SK-N-SH (cell line): ENCODE measurements at regions not wholly inside any gene's neighbourhood (a gene's known extent, or its start where the extent isn't known, plus 50 kb on each side); places are given as distances from the start of the nearest gene placed in this dataset.

ENCODE experiments used
- CTCF ChIA-PET: fragments of 300-600, 350-600 bp; formaldehyde crosslinking; extraction: SDS; loops from one replicate; lab custom pipeline; 2021; lab: Yijun Ruan, JAX
- POLR2A ChIA-PET: fragments of 350-600 bp; sonication (Branson Sonifier 250); formaldehyde crosslinking; extraction: SDS; loops from one replicate; lab custom pipeline; 2020; ENCODE audit warnings: antibody characterized with exemption, inconsistent platforms; lab: Yijun Ruan, JAX
- DNase-seq: peaks from one replicate; pipeline ENCODE4 v3.0.0; 2012
- H2AFZ ChIP-seq: fragments of 200-600 bp; sonication (generic); 2 replicates; pipeline ENCODE4 v1.8.1; 2016; ENCODE audit warnings: antibody characterized with exemption, mild to moderate bottlenecking, low read depth
- H3F3A ChIP-seq: fragments of 200-600 bp; sonication (generic); replicated peaks from 2 replicates; pipeline ENCODE3; 2016; ENCODE audit warnings: antibody characterized with exemption, mild to moderate bottlenecking; ENCODE audit not compliant: insufficient read depth
- H3K27ac ChIP-seq, 2 experiments: fragments of 200-500 bp in 1 of 2; fragments of 200-600 bp in 1 of 2; sonication (Bioruptor generic) in 1 of 2; sonication (generic), shearing (Covaris generic) in 1 of 2; 2 replicates each; pipeline versions ENCODE4 v1.5.1 to v1.6.1; 2014 to 2016; ENCODE audit warnings: low read depth in 2 of 2, inconsistent platforms in 1 of 2, low read length in 1 of 2, mild to moderate bottlenecking in 1 of 2, mixed read lengths in 1 of 2
- H3K27me3 ChIP-seq: fragments of 200-600 bp; sonication (generic), shearing (Covaris generic); 2 replicates; pipeline ENCODE4 v1.6.1; 2016; ENCODE audit warnings: mixed run types; ENCODE audit not compliant: insufficient read depth
- H3K36me3 ChIP-seq, 2 experiments: fragments of 200-500 bp in 1 of 2; fragments of 200-600 bp in 1 of 2; sonication (Bioruptor generic) in 1 of 2; sonication (generic) in 1 of 2; replicated peaks in 1 of 2; 2 replicates each; pipeline versions ENCODE3 to v1.5.1; 2014 to 2016; ENCODE audit warnings: low read length in 1 of 2, mild to moderate bottlenecking in 1 of 2; ENCODE audit not compliant: insufficient read depth in 2 of 2, control insufficient read depth in 1 of 2
- H3K4me1 ChIP-seq, 2 experiments: fragments of 200-500 bp in 1 of 2; fragments of 200-600 bp in 1 of 2; sonication (Bioruptor generic) in 1 of 2; sonication (generic), shearing (Covaris generic) in 1 of 2; 2 replicates each; pipeline versions ENCODE4 v1.5.1 to v1.6.1; 2014 to 2016; ENCODE audit warnings: low read depth in 1 of 2, low read length in 1 of 2, mixed run types in 1 of 2; ENCODE audit not compliant: insufficient read depth in 2 of 2, control insufficient read depth in 1 of 2
- H3K4me2 ChIP-seq: fragments of 200-600 bp; sonication (generic), shearing (Covaris generic); 2 replicates; pipeline ENCODE4 v1.6.1; 2017; ENCODE audit warnings: mixed run types
- H3K4me3 ChIP-seq, 2 experiments: fragments of 200-500 bp in 1 of 2; fragments of 200-600 bp in 1 of 2; sonication (Bioruptor generic) in 1 of 2; sonication (generic), shearing (Covaris generic) in 1 of 2; 2 replicates each; pipeline versions ENCODE4 v1.5.1 to v1.8.1; 2014 to 2016; ENCODE audit warnings: low read depth in 2 of 2, inconsistent platforms in 1 of 2, low read length in 1 of 2, mild to moderate bottlenecking in 1 of 2, mixed read lengths in 1 of 2, moderate library complexity in 1 of 2
- H3K79me2 ChIP-seq: fragments of 200-600 bp; sonication (generic); 2 replicates; pipeline ENCODE4 v1.8.1; 2017; ENCODE audit warnings: mild to moderate bottlenecking; ENCODE audit not compliant: insufficient read depth
- H3K9ac ChIP-seq: fragments of 200-600 bp; sonication (generic); 2 replicates; pipeline ENCODE4 v1.6.1; 2017; ENCODE audit warnings: mixed run types
- H3K9me2 ChIP-seq: fragments of 200-600 bp; sonication (generic); 2 replicates; pipeline ENCODE4 v1.6.1; 2017; ENCODE audit warnings: mixed run types
- H3K9me3 ChIP-seq: fragments of 200-600 bp; sonication (generic); 2 replicates; pipeline ENCODE4 v1.6.1; 2017; ENCODE audit warnings: mixed run types, mild to moderate bottlenecking, moderate library complexity
- H4K20me1 ChIP-seq: fragments of 200-600 bp; sonication (generic); 2 replicates; pipeline ENCODE4 v1.6.1; 2017; ENCODE audit warnings: mild to moderate bottlenecking, mixed run types; ENCODE audit not compliant: insufficient read depth
- ELF1 ChIP-seq: IDR thresholded peaks from 2 replicates; pipeline ENCODE4 v1.4.0; 2012
- EZH2phosphoT487 ChIP-seq: fragments of 200-600 bp; sonication (generic); IDR thresholded peaks from 2 replicates; pipeline ENCODE4 v1.6.1; 2017; ENCODE audit warnings: low read depth, mixed run types, mild to moderate bottlenecking, antibody characterized with exemption, moderate library complexity, borderline replicate concordance
- FOSL2 ChIP-seq: IDR thresholded peaks from 2 replicates; pipeline ENCODE4 v1.4.0; 2012; ENCODE audit warnings: low read depth, mild to moderate bottlenecking, moderate library complexity, borderline replicate concordance
- GATA2 ChIP-seq: sonication (generic); formaldehyde crosslinking; IDR thresholded peaks from 2 replicates; pipeline ENCODE4 v1.5.0; 2020; ENCODE audit warnings: mild to moderate bottlenecking, missing genetic modification reagents
- MXI1 ChIP-seq: IDR thresholded peaks from 2 replicates; pipeline ENCODE4 v1.6.1; 2012; ENCODE audit warnings: mild to moderate bottlenecking, low read depth, low read length, improper control_type of control experiment
- NRF1 ChIP-seq: IDR thresholded peaks from 2 replicates; pipeline ENCODE4 v1.6.1; 2012; ENCODE audit warnings: low read depth, mild to moderate bottlenecking, low read length
- RAD21 ChIP-seq: IDR thresholded peaks from 2 replicates; pipeline ENCODE4 v1.6.1; 2012; ENCODE audit warnings: mild to moderate bottlenecking, low read length
- RXRA ChIP-seq: IDR thresholded peaks from 2 replicates; pipeline ENCODE4 v1.4.0; 2012; ENCODE audit warnings: low read depth, mild to moderate bottlenecking, borderline replicate concordance
- SIN3A ChIP-seq: IDR thresholded peaks from 2 replicates; pipeline ENCODE4 v1.6.1; 2012; ENCODE audit warnings: low read depth, mild to moderate bottlenecking, low read length, moderate library complexity, borderline replicate concordance
- SMC3 ChIP-seq: IDR thresholded peaks from 2 replicates; pipeline ENCODE4 v1.6.1; 2012; ENCODE audit warnings: low read depth, low read length, improper control_type of control experiment
- TCF12 ChIP-seq: IDR thresholded peaks from 2 replicates; pipeline ENCODE4 v1.4.0; 2012
- TEAD4 ChIP-seq: IDR thresholded peaks from 2 replicates; pipeline ENCODE4 v1.4.0; 2012; ENCODE audit warnings: mild to moderate bottlenecking, borderline replicate concordance; ENCODE audit not compliant: insufficient read depth
- YY1 ChIP-seq: IDR thresholded peaks from 2 replicates; pipeline ENCODE4 v1.4.0; 2012; ENCODE audit warnings: low read depth, mild to moderate bottlenecking
- WGBS: methylation state at CpG from one replicate; pipeline ENCODE4 v1.1.6; 2017; ENCODE audit warnings: low lambda C conversion rate; 5-methylcytosine and 5-hydroxymethylcytosine counted together
- TF ChIP-seq, protein P1 (sequence below): IDR thresholded peaks from 2 replicates; pipeline ENCODE4; 2012
- TF ChIP-seq, protein P2 (sequence below): IDR thresholded peaks from 2 replicates; pipeline ENCODE4 v1.4.0; 2012; ENCODE audit warnings: low read depth, borderline replicate concordance
- TF ChIP-seq, protein P3 (sequence below): fragments of 150-350 bp; IDR thresholded peaks from 2 replicates; pipeline ENCODE4 v1.6.1; 2017; ENCODE audit warnings: antibody characterized with exemption, low read length, low read depth, borderline replicate concordance
- TF ChIP-seq, protein P4 (sequence below): fragments of 200-600 bp; sonication (generic); IDR thresholded peaks from 2 replicates; pipeline ENCODE4 v1.6.1; 2017; ENCODE audit warnings: antibody characterized with exemption, mild to moderate bottlenecking, moderate library complexity
- TF ChIP-seq, protein P5 (sequence below): fragments of 150-350 bp; IDR thresholded peaks from 2 replicates; pipeline ENCODE4 v1.6.1; 2016; ENCODE audit warnings: mild to moderate bottlenecking, low read depth, low read length

DNA sequence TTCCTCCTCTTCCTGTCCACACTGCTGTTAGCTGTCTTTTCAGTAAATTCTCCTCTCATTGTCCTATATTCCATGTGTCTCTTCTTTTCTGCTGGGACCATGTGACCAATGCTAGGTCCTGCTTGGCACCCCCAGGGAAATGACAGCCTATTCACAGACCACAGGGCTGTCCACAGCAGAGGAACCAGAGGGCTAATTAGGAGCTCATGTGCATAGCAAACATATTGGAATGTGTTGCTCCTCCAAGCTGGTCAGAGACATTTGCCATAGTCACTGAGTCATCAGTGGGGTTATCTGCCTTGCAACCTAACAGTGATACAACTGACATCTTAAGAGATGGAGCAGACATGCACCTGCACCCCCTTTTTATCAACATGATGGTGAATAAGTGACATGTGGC is 67.9 kb upstream of the PUDP start:
- TF ChIP-seq RAD21 (no peak), TEAD4 (no peak), MXI1 (no peak), YY1 (no peak)
- TF ChIP-seq, protein P1, sequence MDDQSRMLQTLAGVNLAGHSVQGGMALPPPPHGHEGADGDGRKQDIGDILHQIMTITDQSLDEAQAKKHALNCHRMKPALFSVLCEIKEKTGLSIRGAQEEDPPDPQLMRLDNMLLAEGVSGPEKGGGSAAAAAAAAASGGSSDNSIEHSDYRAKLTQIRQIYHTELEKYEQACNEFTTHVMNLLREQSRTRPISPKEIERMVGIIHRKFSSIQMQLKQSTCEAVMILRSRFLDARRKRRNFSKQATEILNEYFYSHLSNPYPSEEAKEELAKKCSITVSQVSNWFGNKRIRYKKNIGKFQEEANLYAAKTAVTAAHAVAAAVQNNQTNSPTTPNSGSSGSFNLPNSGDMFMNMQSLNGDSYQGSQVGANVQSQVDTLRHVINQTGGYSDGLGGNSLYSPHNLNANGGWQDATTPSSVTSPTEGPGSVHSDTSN, result no peak
- TF ChIP-seq, protein P2, sequence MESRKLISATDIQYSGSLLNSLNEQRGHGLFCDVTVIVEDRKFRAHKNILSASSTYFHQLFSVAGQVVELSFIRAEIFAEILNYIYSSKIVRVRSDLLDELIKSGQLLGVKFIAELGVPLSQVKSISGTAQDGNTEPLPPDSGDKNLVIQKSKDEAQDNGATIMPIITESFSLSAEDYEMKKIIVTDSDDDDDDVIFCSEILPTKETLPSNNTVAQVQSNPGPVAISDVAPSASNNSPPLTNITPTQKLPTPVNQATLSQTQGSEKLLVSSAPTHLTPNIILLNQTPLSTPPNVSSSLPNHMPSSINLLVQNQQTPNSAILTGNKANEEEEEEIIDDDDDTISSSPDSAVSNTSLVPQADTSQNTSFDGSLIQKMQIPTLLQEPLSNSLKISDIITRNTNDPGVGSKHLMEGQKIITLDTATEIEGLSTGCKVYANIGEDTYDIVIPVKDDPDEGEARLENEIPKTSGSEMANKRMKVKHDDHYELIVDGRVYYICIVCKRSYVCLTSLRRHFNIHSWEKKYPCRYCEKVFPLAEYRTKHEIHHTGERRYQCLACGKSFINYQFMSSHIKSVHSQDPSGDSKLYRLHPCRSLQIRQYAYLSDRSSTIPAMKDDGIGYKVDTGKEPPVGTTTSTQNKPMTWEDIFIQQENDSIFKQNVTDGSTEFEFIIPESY, result no peak
- Histone ChIP-seq H3K4me3 (no peak overlapping the region), H3F3A (no peaks in the 10 kb centered on the region), H3K27me3 (no peaks in the 10 kb centered on the region), H3K27ac (no peak overlapping the region), H3K9ac (no peak overlapping the region), H3K9me3 (no peaks in the 10 kb centered on the region), H3K4me1 (no peaks in the 10 kb centered on the region), H3K9me2 (no peaks in the 10 kb centered on the region), H3K36me3 (no peaks in the 10 kb centered on the region), H4K20me1 (no peaks in the 10 kb centered on the region), H2AFZ (no peak overlapping the region), H3K79me2 (no peaks in the 10 kb centered on the region), H3K4me2 (no peak overlapping the region)
- POLR2A ChIA-PET, result no interaction called here
- no peak for DNase-seq
- CTCF ChIA-PET, result no interaction called here

DNA sequence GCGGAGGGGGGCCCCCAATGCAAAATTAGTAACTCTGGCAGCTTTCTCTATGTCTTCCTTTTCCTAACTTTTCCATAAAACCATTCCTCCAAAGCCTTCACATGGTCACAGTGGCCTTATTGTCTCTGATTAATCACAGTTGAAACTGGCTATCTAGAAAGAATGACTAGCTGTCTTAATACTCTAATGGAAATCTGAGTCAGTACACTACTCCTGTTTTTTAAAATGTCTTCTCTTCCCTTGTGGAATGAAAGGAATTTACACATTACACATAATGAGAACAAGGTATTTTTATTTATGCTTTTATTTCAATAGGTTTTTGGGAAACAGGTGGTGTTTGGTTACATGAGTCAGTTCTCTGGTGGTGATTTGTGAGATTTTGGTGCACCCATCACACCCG is 66.3 kb upstream of the PUDP start:
- no peaks in the 10 kb centered on the region for H3K36me3 ChIP-seq
- no peaks in the 10 kb centered on the region for H3F3A ChIP-seq
- CTCF ChIA-PET, result no interaction called here
- no peaks in the 10 kb centered on the region for H3K9me2 ChIP-seq
- POLR2A ChIA-PET, result no interaction called here
- DNase-seq, result no peak
- H3K79me2 ChIP-seq, result no peaks in the 10 kb centered on the region
- 12% methylated on average over 2 of the region's 2 CpGs for WGBS
- no peak overlapping the region for H2AFZ ChIP-seq
- H3K4me3 ChIP-seq, result no peak overlapping the region
- H3K27me3 ChIP-seq, result no peaks in the 10 kb centered on the region
- H4K20me1 ChIP-seq, result no peaks in the 10 kb centered on the region
- H3K4me2 ChIP-seq, result no peak overlapping the region
- H3K27ac ChIP-seq, result no peak overlapping the region
- H3K9ac ChIP-seq, result no peak overlapping the region
- no peaks in the 10 kb centered on the region for H3K4me1 ChIP-seq
- no peaks in the 10 kb centered on the region for H3K9me3 ChIP-seq
- TF ChIP-seq EZH2phosphoT487 (no peak), RAD21 (no peak), SMC3 (no peak), NRF1 (no peak), RXRA (no peak), GATA2 (CRISPR knock-in tag) (no peak), TCF12 (no peak), FOSL2 (no peak), ELF1 (no peak), SIN3A (no peak)
- TF ChIP-seq, protein P3, sequence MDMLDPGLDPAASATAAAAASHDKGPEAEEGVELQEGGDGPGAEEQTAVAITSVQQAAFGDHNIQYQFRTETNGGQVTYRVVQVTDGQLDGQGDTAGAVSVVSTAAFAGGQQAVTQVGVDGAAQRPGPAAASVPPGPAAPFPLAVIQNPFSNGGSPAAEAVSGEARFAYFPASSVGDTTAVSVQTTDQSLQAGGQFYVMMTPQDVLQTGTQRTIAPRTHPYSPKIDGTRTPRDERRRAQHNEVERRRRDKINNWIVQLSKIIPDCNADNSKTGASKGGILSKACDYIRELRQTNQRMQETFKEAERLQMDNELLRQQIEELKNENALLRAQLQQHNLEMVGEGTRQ, result no peak
- TF ChIP-seq, protein P4, sequence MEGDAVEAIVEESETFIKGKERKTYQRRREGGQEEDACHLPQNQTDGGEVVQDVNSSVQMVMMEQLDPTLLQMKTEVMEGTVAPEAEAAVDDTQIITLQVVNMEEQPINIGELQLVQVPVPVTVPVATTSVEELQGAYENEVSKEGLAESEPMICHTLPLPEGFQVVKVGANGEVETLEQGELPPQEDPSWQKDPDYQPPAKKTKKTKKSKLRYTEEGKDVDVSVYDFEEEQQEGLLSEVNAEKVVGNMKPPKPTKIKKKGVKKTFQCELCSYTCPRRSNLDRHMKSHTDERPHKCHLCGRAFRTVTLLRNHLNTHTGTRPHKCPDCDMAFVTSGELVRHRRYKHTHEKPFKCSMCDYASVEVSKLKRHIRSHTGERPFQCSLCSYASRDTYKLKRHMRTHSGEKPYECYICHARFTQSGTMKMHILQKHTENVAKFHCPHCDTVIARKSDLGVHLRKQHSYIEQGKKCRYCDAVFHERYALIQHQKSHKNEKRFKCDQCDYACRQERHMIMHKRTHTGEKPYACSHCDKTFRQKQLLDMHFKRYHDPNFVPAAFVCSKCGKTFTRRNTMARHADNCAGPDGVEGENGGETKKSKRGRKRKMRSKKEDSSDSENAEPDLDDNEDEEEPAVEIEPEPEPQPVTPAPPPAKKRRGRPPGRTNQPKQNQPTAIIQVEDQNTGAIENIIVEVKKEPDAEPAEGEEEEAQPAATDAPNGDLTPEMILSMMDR, result no peak
- TF ChIP-seq, protein P5, sequence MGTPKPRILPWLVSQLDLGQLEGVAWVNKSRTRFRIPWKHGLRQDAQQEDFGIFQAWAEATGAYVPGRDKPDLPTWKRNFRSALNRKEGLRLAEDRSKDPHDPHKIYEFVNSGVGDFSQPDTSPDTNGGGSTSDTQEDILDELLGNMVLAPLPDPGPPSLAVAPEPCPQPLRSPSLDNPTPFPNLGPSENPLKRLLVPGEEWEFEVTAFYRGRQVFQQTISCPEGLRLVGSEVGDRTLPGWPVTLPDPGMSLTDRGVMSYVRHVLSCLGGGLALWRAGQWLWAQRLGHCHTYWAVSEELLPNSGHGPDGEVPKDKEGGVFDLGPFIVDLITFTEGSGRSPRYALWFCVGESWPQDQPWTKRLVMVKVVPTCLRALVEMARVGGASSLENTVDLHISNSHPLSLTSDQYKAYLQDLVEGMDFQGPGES, result no peak
